GM12872 (cell line): ENCODE measurements at regions not wholly inside any gene's neighbourhood (a gene's known extent, or its start where the extent isn't known, plus 50 kb on each side); places are given as distances from the start of the nearest gene placed in this dataset.

Experiments used
- TF ChIP-seq, protein P1 (sequence below): IDR thresholded peaks from 3 replicates; pipeline ENCODE4 v1.5.1; 2011; ENCODE audit warnings: low read depth, mild to moderate bottlenecking, low read length, moderate library complexity; ENCODE audit not compliant: insufficient read depth

DNA sequence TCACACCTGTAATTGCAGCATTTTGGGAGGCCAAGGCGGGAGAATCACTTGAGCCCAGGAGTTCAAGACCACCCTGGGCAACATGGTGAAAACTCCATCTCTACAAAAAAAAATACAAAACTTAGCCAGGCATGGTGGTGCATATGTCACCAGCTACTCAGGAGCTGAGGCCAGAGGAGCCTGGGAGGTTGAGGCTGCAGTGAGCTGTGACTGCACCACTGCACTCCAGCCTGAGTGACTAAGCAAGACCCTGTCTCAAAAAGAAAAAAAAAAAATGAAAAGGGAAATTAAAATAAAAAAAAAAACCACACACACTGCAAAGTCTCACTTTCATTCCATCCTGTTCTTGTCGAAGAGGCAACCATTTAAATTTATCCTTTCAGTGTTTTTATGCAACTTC is 100.8 kb upstream of the PIAS1 start:
- TF ChIP-seq, protein P1, sequence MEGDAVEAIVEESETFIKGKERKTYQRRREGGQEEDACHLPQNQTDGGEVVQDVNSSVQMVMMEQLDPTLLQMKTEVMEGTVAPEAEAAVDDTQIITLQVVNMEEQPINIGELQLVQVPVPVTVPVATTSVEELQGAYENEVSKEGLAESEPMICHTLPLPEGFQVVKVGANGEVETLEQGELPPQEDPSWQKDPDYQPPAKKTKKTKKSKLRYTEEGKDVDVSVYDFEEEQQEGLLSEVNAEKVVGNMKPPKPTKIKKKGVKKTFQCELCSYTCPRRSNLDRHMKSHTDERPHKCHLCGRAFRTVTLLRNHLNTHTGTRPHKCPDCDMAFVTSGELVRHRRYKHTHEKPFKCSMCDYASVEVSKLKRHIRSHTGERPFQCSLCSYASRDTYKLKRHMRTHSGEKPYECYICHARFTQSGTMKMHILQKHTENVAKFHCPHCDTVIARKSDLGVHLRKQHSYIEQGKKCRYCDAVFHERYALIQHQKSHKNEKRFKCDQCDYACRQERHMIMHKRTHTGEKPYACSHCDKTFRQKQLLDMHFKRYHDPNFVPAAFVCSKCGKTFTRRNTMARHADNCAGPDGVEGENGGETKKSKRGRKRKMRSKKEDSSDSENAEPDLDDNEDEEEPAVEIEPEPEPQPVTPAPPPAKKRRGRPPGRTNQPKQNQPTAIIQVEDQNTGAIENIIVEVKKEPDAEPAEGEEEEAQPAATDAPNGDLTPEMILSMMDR, result no peak

DNA sequence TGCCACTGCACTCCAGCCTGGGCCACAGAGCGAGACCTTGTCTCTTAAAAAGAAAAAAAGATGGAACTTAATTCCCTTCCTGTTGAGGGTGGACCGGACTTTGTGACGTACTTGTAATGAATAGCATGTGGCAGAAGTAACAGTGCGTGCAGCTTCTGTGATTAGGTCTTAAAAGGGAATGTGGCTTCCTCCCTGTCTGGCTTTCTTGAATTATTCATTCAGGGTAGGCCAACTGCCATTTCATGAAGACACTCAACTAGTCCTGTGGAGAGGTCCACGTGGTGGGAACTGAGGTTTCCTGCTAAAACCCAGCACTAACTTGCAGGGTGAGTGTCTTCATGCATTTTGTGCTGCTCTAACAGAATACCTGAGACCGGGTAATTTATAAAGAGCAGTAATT is 98.9 kb upstream of the PIAS1 start:
- TF ChIP-seq, protein P1, result no peak

DNA sequence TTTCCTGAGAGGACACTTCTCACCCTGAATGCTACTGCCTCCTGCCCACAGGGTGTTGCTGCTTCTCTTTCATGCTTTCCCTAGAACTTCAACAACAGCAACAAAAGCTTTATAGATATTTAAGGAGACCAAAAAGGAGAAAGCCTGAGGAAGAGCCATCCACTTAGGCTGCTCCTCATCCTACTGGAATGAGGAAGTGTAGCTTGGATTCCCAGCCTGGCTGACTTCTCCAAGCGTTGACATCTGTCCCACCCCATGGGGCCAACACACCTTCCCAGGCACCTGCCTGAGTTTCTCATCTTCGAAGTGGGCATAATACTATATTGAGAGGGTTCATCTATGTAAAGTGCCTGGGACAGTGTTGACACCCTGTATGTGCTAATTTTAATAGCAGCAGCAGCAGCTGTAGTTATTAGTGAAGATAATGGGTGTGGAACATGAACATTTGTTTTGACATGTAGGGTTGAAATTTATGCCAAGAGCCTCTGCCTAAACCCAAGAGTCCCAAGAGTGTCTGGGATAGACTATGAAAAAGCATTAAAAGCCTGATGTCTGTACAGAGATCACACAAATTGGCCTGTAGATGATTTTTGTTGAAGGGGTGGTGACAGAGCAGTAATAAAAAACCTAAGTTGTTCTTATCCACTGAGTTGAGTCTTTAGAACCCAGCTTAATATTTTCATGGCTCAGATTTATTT is 96.5 kb upstream of the PIAS1 start:
- TF ChIP-seq, protein P1, result no peak

DNA sequence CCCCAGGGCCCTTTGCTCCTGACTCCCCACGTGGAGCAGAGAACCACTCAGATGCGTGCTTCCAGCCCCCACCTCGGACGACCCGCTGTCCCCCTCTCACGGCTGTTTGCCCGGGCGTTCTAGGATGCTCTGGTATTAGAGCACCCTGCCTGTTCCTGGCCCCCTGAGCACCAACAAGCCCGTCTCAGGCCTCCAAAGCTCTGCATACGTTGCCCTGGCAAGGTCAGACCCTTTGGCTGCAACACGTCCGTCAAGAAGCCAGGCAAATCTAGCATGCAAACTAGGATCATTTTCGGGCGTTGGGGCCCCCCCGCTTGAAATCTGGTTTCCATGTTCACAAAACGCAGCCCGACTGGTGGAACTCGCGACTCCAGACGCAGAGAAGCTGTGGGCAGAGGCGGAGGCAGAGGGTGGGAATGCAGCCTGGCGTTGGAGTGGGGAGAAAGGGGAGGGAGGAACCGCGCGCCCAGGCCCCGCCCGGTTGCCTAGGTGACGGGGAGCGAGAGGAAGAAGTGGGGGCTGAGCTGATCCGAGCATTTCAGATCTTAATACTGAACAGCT is 86.2 kb upstream of the PIAS1 start:
- TF ChIP-seq, protein P1, result no peak

DNA sequence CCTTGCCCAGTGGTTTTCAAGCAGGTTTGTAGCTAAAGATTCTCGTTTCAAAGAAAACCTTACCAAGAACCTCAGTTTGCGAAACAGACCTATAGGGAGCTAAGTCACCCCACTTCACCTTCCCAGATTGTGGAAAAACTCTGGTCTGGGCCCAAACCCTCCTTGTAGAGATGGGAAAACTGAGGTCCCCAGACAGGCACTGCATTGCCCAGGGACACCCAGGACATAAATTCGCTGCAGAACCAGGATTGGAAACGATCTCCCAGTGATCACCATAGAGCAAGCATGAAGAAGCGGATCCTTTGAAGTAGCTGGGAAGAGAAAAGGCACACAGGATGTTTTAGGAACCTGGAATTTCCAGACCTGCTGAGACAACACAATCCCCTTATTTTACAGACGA is 85.6 kb upstream of the PIAS1 start:
- TF ChIP-seq, protein P1, result no peak

DNA sequence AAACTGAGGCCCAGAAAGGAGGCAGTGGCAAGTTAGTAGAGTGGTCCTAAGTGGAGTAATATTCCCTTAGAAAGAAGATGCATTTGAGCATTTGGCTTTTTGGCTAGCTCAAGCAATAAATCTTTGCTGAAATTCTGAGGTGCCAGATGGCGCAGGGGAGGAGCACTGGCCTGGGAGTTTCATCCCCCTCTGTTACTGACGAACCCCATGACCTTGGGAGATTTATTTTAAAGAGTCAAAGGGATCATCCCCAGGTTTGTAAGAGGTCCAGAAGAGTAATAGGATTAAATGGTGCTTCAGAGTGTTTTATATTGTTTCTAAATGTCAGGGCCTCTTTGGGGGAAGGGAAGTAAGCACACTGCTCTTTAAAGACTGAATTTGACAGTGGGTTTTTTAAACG is 85.1 kb upstream of the PIAS1 start:
- TF ChIP-seq, protein P1, result no peak

DNA sequence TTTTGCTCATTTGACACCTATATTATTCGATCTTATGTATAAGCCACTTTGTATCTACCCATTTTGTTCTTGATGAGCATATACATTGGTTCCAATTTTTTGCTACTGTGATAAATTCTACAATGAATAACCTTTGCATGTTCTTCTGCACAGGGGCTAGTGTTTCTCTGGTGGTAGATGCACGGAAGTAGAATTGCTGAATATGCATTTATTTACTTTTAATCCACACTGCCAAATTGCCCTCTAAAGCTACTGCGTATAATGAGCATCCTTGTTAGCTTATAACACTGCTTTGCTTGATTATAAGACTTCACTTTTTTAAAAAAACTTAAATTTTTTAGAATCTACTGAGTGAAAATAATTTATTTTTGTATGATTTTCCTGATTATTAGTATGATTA is 84.2 kb upstream of the PIAS1 start:
- TF ChIP-seq, protein P1, result no peak
